Adrenal gland (tissue), 5 donors: ENCODE measurements at regions not wholly inside any gene's neighbourhood (a gene's known extent, or its start where the extent isn't known, plus 50 kb on each side); places are given as distances from the start of the nearest gene placed in this dataset.

ENCODE experiments used
- CTCF ChIP-seq, 6 experiments: fragments of 450-650 bp in 4 of 6; fragments of 200-600 bp in 2 of 6; sonication (generic) in 1 of 6; IDR thresholded peaks; 1 replicate in 5 of 6; 2 replicates in 1 of 6; pipeline versions ENCODE4 v1.5.1 to v1.8.0; 2016 to 2021; ENCODE audit warnings: antibody characterized with exemption in 6 of 6, mild to moderate bottlenecking in 2 of 6, moderate library complexity in 1 of 6
- POLR2A ChIP-seq, 2 donors: fragments of 450-650 bp; IDR thresholded peaks; one replicate each; pipeline ENCODE4 v1.6.1; 2017; ENCODE audit warnings: antibody characterized with exemption in 2 of 2, mild to moderate bottlenecking in 2 of 2, moderate library complexity in 1 of 2
- donor health status: DM: no; HTN: no; CAD: no.

GRCh38 chr2:106981491-106981890 lies 95.5 kb upstream of the ST6GAL2 start:
- TF ChIP-seq POLR2A (IDR thresholded peaks at IDR 0.05) (no peak), CTCF (IDR thresholded peaks at IDR 0.05) (no peak)
